Neural progenitor cell (in vitro differentiated cells): ENCODE measurements at regions not wholly inside any gene's neighbourhood (a gene's known extent, or its start where the extent isn't known, plus 50 kb on each side); places are given as distances from the start of the nearest gene placed in this dataset.
A peak's percentile ranks its signal among the peaks of the same experiment; 100 is the strongest.

Source experiments
- EZH2 ChIP-seq: fragments of 200-600 bp; sonication (generic); IDR thresholded peaks from 2 replicates; pipeline ENCODE4 v1.6.1; 2017; ENCODE audit warnings: antibody characterized with exemption, mild to moderate bottlenecking, moderate library complexity
- EZH2phosphoT487 ChIP-seq: fragments of 200-600 bp; sonication (generic); IDR thresholded peaks from 2 replicates; pipeline ENCODE4 v1.6.1; 2017; ENCODE audit warnings: antibody characterized with exemption
- TF ChIP-seq, protein P1 (sequence below): fragments of 200-600 bp; sonication (generic); IDR thresholded peaks from 2 replicates; pipeline ENCODE4 v1.5.1; 2017; ENCODE audit warnings: antibody characterized with exemption, mild to moderate bottlenecking

DNA sequence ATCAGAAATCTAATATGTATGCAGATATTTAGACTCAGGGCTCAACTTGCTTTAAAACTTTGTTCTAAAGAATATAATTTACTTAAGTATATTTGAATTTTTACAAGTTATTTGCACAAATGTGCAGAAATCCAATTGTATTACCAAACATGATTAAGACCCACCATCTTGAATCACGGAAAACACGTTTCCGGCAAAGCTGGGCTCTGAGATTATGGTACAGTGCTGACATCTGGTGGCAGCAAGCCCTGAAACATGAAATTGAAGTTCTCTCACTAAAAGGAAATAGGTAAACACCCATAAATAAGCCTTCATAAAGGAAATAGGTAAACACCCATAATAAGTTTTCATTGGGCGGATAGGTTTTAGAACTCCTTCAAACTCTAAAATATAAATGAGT is 98.3 kb upstream of the MAOA start:
- TF ChIP-seq, protein P1, sequence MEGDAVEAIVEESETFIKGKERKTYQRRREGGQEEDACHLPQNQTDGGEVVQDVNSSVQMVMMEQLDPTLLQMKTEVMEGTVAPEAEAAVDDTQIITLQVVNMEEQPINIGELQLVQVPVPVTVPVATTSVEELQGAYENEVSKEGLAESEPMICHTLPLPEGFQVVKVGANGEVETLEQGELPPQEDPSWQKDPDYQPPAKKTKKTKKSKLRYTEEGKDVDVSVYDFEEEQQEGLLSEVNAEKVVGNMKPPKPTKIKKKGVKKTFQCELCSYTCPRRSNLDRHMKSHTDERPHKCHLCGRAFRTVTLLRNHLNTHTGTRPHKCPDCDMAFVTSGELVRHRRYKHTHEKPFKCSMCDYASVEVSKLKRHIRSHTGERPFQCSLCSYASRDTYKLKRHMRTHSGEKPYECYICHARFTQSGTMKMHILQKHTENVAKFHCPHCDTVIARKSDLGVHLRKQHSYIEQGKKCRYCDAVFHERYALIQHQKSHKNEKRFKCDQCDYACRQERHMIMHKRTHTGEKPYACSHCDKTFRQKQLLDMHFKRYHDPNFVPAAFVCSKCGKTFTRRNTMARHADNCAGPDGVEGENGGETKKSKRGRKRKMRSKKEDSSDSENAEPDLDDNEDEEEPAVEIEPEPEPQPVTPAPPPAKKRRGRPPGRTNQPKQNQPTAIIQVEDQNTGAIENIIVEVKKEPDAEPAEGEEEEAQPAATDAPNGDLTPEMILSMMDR, result peak; percentile 87
- TF ChIP-seq EZH2 (no peak), EZH2phosphoT487 (no peak)
